HepG2 (cell line): ENCODE measurements at regions not wholly inside any gene's neighbourhood (a gene's known extent, or its start where the extent isn't known, plus 50 kb on each side); places are given as distances from the start of the nearest gene placed in this dataset.

ENCODE experiments used
- CEBPG ChIP-seq: IDR thresholded peaks from 2 replicates; pipeline ENCODE4 v1.6.1; 2016
- FOXJ3 ChIP-seq: sonication (generic); formaldehyde crosslinking; IDR thresholded peaks from 2 replicates; pipeline ENCODE4 v1.4.0; 2020; ENCODE audit warnings: missing genetic modification reagents, mild to moderate bottlenecking, borderline replicate concordance
- MTA1 ChIP-seq: sonication (generic); formaldehyde crosslinking; IDR thresholded peaks from 2 replicates; pipeline ENCODE4 v1.4.0; 2020; ENCODE audit warnings: missing genetic modification reagents, mild to moderate bottlenecking, borderline replicate concordance
- NFAT5 ChIP-seq: sonication (generic); formaldehyde crosslinking; IDR thresholded peaks from 2 replicates; pipeline ENCODE4 v1.4.0; 2020; ENCODE audit warnings: missing genetic modification reagents
- NR1H2 ChIP-seq: sonication (generic); formaldehyde crosslinking; IDR thresholded peaks from 2 replicates; pipeline ENCODE4 v1.8.1; 2022; ENCODE audit warnings: low read depth, missing genetic modification reagents, borderline replicate concordance
- RARA ChIP-seq: IDR thresholded peaks from 2 replicates; pipeline ENCODE4 v1.6.1; 2016; ENCODE audit warnings: missing genetic modification reagents, missing compliant biosample characterization
- SP5 ChIP-seq: IDR thresholded peaks from 2 replicates; pipeline ENCODE4 v1.6.1; 2016; ENCODE audit warnings: low read depth, borderline replicate concordance
- THRA ChIP-seq: sonication (generic); formaldehyde crosslinking; IDR thresholded peaks from 2 replicates; pipeline ENCODE4 v1.4.0; 2020; ENCODE audit warnings: missing genetic modification reagents, borderline replicate concordance
- ZBTB42 ChIP-seq: sonication (generic); formaldehyde crosslinking; IDR thresholded peaks from 2 replicates; pipeline ENCODE4 v1.5.0; 2020; ENCODE audit warnings: mild to moderate bottlenecking, missing genetic modification reagents
- ZBTB8A ChIP-seq: sonication (generic); formaldehyde crosslinking; IDR thresholded peaks from 2 replicates; pipeline ENCODE4 v1.4.0; 2020; ENCODE audit warnings: mild to moderate bottlenecking, low read depth, missing genetic modification reagents, borderline replicate concordance
- ZNF142 ChIP-seq: sonication (generic); formaldehyde crosslinking; IDR thresholded peaks from 2 replicates; pipeline ENCODE4 v1.4.0; 2020; ENCODE audit warnings: missing genetic modification reagents
- ZNF234 ChIP-seq: sonication (generic); formaldehyde crosslinking; conservative IDR thresholded peaks from 2 replicates; pipeline ENCODE4 v1.5.1; 2020; ENCODE audit warnings: mild to moderate bottlenecking, missing genetic modification reagents
- ZNF75D ChIP-seq: sonication (generic); formaldehyde crosslinking; IDR thresholded peaks from 2 replicates; pipeline ENCODE4 v1.8.1; 2023; ENCODE audit warnings: missing genetic modification reagents, mild to moderate bottlenecking, borderline replicate concordance

GRCh38 chr2:216571909-216572513 is 61.2 kb upstream of the IGFBP2 start (continued):
- TF ChIP-seq NFAT5 (CRISPR knock-in tag) (no peak), ZNF234 (CRISPR knock-in tag) (no peak), MTA1 (CRISPR knock-in tag) (no peak), ZNF142 (CRISPR knock-in tag) (no peak), SP5 (no peak), THRA (CRISPR knock-in tag) (0 out of 2 replicates have a peak, but pooled peaks have one; percentile 1), RARA (CRISPR knock-in tag) (no peak), NR1H2 (CRISPR knock-in tag) (no peak), ZNF75D (CRISPR knock-in tag) (no peak), ZBTB42 (CRISPR knock-in tag) (no peak), CEBPG (CRISPR knock-in tag) (no peak), ZBTB8A (no peak), FOXJ3 (CRISPR knock-in tag) (peak; percentile 44; the same call in 1 of the 2 replicates)
